MCF 10A (cell line): ENCODE measurements at regions not wholly inside any gene's neighbourhood (a gene's known extent, or its start where the extent isn't known, plus 50 kb on each side); places are given as distances from the start of the nearest gene placed in this dataset.

Experiments used
- BruUV-seq: library from RNA; stranded (reverse); fragments of 400-500 nt; replicated peaks from 2 replicates; lab custom pipeline; 2021; lab: Mats Ljungman, UMichigan
- CTCF ChIA-PET: fragments of 300-600 bp; sonication (Branson Sonifier 250); formaldehyde crosslinking; extraction: SDS; loops from one replicate; lab custom pipeline; 2021; ENCODE audit warnings: antibody characterized with exemption, inconsistent platforms; lab: Yijun Ruan, JAX
- POLR2A ChIA-PET: fragments of 300-600, 350-650 bp; sonication (Branson Sonifier 250); formaldehyde crosslinking; extraction: SDS; loops from one replicate; lab custom pipeline; 2020; ENCODE audit warnings: antibody characterized with exemption, inconsistent platforms; lab: Yijun Ruan, JAX
- DNase-seq: peaks from one replicate; pipeline ENCODE4 v3.0.0-alpha.2; 2018; ENCODE audit not compliant: unreplicated experiment
- H3K27ac Mint-ChIP-seq: one replicate; pipeline ENCODE4 v1.8.0; 2022; ENCODE audit warnings: mild to moderate bottlenecking, low read depth, mixed read lengths; ENCODE audit not compliant: unreplicated experiment
- H3K27me3 Mint-ChIP-seq: one replicate; pipeline ENCODE4 v1.8.0; 2022; ENCODE audit warnings: mixed read lengths; ENCODE audit not compliant: insufficient read depth, unreplicated experiment
- H3K36me3 Mint-ChIP-seq: one replicate; pipeline ENCODE4 v1.8.0; 2022; ENCODE audit warnings: mild to moderate bottlenecking, moderate library complexity, mixed read lengths; ENCODE audit not compliant: insufficient read depth, unreplicated experiment
- H3K4me1 Mint-ChIP-seq: one replicate; pipeline ENCODE4 v1.8.0; 2022; ENCODE audit warnings: mixed read lengths; ENCODE audit not compliant: insufficient read depth, unreplicated experiment
- H3K4me3 Mint-ChIP-seq: one replicate; pipeline ENCODE4 v1.8.0; 2022; ENCODE audit warnings: mild to moderate bottlenecking, moderate library complexity, mixed read lengths; ENCODE audit not compliant: unreplicated experiment
- H3K9me3 Mint-ChIP-seq: one replicate; pipeline ENCODE4 v1.8.0; 2022; ENCODE audit warnings: mixed read lengths; ENCODE audit not compliant: unreplicated experiment
- intact Hi-C: fragments of 100-400 bp; cut with micrococcal nuclease; formaldehyde crosslinking; loops from 2 replicates; pipeline ENCODE4 v1.14.1; 2022
- TF ChIP-seq, protein P1 (sequence below): fragments of 200-600 bp; IDR thresholded peaks from one replicate; pipeline ENCODE4 v1.8.0; 2022; ENCODE audit warnings: antibody characterized with exemption, mild to moderate bottlenecking; ENCODE audit not compliant: unreplicated experiment

DNA sequence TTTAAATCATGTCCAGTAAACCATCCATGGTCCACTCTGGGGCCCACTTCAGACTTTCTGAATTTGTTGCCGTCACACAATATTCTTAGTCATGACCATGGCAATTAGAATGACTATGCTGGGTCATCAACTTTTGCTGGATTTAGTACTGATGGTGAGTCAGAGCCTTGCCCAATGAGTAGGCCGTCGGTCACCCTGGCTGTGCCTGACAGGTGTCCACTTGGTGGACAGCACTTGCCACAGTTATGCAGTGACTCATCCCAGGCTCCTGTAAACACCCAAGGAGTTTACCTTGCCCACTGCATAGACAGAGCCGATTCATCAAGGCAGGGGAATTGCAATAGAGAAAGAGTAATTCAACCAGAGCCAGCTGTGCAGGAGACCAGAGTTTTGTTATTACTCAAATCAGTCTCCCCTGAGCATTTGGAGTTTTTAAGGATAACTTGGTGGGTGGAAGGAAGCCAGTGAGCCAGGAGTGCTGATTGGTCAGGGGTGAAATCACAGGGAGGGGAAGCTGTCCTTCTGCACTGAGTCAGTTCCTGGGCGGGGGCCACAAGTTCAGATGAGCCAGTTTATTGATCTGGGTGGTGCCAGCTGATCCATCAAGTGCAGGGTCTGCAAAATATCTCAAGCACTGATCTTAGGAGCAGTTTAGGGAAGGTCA is 333.8 kb downstream of the PTPRU start:
- Mint-ChIP-seq H3K27me3 (no peaks in the 10 kb centered on the region), H3K9me3 (no peaks in the 10 kb centered on the region), H3K4me1 (peaks cover 16% of the 10 kb centered on the region), H3K36me3 (no peaks in the 10 kb centered on the region), H3K4me3 (peak overlapping the region; percentile 11), H3K27ac (peak overlapping the region; percentile 84)
- ChIA-PET CTCF (no interaction called here), POLR2A (interaction anchor here (0.6 to 1.4 kb wide), 5 partner anchors 14 to 470 kb away, joined by 3 to 7 read pairs (median 4); partner anchors contain the start of gene PTPRU)
- no TSS peak for BruUV-seq
- TF ChIP-seq, protein P1, sequence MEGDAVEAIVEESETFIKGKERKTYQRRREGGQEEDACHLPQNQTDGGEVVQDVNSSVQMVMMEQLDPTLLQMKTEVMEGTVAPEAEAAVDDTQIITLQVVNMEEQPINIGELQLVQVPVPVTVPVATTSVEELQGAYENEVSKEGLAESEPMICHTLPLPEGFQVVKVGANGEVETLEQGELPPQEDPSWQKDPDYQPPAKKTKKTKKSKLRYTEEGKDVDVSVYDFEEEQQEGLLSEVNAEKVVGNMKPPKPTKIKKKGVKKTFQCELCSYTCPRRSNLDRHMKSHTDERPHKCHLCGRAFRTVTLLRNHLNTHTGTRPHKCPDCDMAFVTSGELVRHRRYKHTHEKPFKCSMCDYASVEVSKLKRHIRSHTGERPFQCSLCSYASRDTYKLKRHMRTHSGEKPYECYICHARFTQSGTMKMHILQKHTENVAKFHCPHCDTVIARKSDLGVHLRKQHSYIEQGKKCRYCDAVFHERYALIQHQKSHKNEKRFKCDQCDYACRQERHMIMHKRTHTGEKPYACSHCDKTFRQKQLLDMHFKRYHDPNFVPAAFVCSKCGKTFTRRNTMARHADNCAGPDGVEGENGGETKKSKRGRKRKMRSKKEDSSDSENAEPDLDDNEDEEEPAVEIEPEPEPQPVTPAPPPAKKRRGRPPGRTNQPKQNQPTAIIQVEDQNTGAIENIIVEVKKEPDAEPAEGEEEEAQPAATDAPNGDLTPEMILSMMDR: no peak
- peak; percentile 98 for DNase-seq
- intact Hi-C loops: loop anchor here (2.0 kb wide), 1 partner anchor 139 kb away; no protein-coding TSS in a partner anchor

DNA sequence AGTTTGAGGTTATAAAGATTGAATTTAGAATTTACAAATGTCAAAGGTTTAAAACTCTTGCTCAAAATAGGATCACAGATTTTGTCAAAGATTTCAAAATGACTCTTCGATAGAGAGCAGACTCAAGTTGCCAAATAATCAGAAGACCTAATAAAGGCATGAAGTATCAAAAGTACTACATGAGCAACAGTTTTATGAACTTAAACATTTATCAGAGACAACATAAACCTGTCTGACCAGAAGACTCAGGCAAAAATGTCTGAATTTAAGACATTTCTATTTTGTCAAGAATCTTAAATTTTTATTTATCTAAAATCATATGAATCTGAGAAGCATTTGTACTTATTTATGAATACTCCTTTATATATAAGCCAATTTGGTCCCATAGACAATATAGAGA is 330.9 kb downstream of the PTPRU start:
- intact Hi-C loops: no loop called here
- Mint-ChIP-seq H3K36me3 (no peaks in the 10 kb centered on the region), H3K9me3 (peaks cover 14% of the 10 kb centered on the region), H3K27me3 (no peaks in the 10 kb centered on the region), H3K4me3 (no peak overlapping the region), H3K4me1 (peaks cover 10% of the 10 kb centered on the region), H3K27ac (peak overlapping the region; percentile 24)
- BruUV-seq: no TSS peak
- ChIA-PET POLR2A (no interaction called here), CTCF (interaction anchor here (0.7 kb wide), 1 partner anchor 1207 kb away, joined by 3 read pairs; no protein-coding TSS in a partner anchor)
- no peak for DNase-seq
- TF ChIP-seq, protein P1: no peak

DNA sequence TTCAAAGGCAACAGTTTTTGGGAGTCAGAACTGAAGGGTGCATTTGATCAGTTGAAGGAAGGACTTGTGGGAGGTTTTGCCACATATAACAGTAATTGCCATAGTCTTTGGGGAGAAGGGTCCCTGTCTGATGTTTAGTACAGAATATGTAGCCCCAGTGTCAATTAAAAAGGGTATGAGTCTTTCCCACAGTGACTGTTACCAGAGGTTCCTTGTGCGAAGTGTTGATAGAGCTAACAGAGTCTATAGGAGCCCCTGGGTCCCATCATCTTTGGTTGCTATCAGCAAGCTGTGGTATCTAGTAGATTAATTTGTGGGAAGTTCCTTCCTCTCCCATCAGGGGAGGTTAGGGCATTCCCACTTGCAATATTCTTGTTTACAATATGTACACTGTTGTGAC is 329.2 kb downstream of the PTPRU start:
- CTCF ChIA-PET: no interaction called here
- Mint-ChIP-seq H3K27ac (no peak overlapping the region), H3K4me1 (peaks cover 10% of the 10 kb centered on the region), H3K27me3 (no peaks in the 10 kb centered on the region), H3K36me3 (no peaks in the 10 kb centered on the region), H3K4me3 (no peak overlapping the region), H3K9me3 (peaks cover 14% of the 10 kb centered on the region)
- intact Hi-C loops: no loop called here
- POLR2A ChIA-PET: no interaction called here
- no peak for DNase-seq
- TF ChIP-seq, protein P1: no peak
- BruUV-seq: no TSS peak

DNA sequence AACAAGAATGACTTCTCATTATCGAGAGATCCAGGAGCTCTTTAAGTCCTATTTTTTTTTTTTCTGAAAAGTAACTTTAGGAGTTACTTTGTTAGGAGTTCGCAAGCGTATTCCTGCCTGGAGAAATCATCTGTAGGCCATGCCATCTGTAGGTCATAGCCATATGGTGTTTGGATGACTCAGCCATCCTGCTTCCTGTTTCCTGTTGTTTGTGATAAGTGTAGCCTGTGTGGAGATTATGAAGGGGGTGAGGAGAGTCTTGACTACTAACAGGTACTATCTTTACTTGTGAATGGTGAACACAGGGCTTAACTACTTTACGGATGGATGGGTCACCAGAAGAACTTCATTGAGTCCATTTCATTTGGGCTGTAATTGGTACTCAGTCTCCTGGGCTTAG is 327.2 kb downstream of the PTPRU start:
- intact Hi-C loops: no loop called here
- Mint-ChIP-seq H3K9me3 (peaks cover 14% of the 10 kb centered on the region), H3K4me3 (no peak overlapping the region), H3K27ac (no peak overlapping the region), H3K36me3 (no peaks in the 10 kb centered on the region), H3K27me3 (no peaks in the 10 kb centered on the region), H3K4me1 (no peaks in the 10 kb centered on the region)
- TF ChIP-seq, protein P1: no peak
- ChIA-PET POLR2A (interaction anchor here (0.6 kb wide), 1 partner anchor 33 kb away, joined by 5 read pairs; no protein-coding TSS in a partner anchor), CTCF (interaction anchor here (0.7 kb wide), 1 partner anchor 13 kb away, joined by 3 read pairs; no protein-coding TSS in a partner anchor)
- DNase-seq: no peak
- no TSS peak for BruUV-seq
